SJCRH30 (cell line): ENCODE measurements at regions not wholly inside any gene's neighbourhood (a gene's known extent, or its start where the extent isn't known, plus 50 kb on each side); places are given as distances from the start of the nearest gene placed in this dataset.

ENCODE experiments used
- DNase-seq, 2 experiments: peaks; one replicate each; pipeline ENCODE4 v3.0.0-alpha.2; 2015 to 2020
- H3K27ac ChIP-seq: fragments of 250-450 bp; sonication (Bioruptor Pico); 2 replicates; pipeline ENCODE4 v1.5.1; 2020; ENCODE audit warnings: mild to moderate bottlenecking, moderate library complexity
- H3K27me3 ChIP-seq: fragments of 250-450 bp; sonication (Bioruptor Pico); 2 replicates; pipeline ENCODE4 v1.5.1; 2020; ENCODE audit warnings: mild to moderate bottlenecking, moderate library complexity
- H3K36me3 ChIP-seq: fragments of 250-450 bp; sonication (Bioruptor Pico); 2 replicates; pipeline ENCODE4 v1.5.1; 2020; ENCODE audit warnings: mild to moderate bottlenecking, moderate library complexity
- H3K4me1 ChIP-seq: fragments of 250-450 bp; sonication (Bioruptor Pico); 2 replicates; pipeline ENCODE4 v1.5.1; 2020; ENCODE audit warnings: mild to moderate bottlenecking, moderate library complexity
- H3K4me3 ChIP-seq: fragments of 250-450 bp; sonication (Bioruptor Pico); 2 replicates; pipeline ENCODE4 v1.5.1; 2020; ENCODE audit warnings: mild to moderate bottlenecking, moderate library complexity
- H3K9me3 ChIP-seq: fragments of 250-450 bp; sonication (Bioruptor Pico); replicated peaks from 2 replicates; pipeline ENCODE4 v1.5.1; 2020; ENCODE audit warnings: mild to moderate bottlenecking, moderate library complexity

DNA sequence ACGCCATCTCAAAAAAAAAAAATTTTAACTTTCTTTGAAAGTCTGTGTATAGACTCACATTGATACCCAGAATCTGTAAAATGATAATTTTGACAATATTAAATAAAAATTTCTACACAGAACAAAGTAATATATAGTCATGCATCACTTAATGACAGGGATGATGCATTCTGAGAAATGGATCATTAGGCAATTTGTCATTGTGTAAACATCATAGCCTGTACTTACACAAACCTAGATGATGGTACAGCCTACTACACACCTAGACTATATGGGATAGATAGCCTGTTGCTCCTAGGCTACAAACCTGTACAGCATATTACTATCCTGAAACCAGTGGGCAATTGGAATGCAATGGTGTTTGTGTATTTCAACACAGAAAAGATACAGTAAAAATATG lies 107.7 kb downstream of the BLTP1 start:
- Histone ChIP-seq H3K27ac (no peak overlapping the region), H3K27me3 (no peaks in the 10 kb centered on the region), H3K4me3 (no peak overlapping the region), H3K36me3 (peaks cover 37% of the 10 kb centered on the region), H3K9me3 (no peaks in the 10 kb centered on the region), H3K4me1 (no peaks in the 10 kb centered on the region)
- no peak for DNase-seq

DNA sequence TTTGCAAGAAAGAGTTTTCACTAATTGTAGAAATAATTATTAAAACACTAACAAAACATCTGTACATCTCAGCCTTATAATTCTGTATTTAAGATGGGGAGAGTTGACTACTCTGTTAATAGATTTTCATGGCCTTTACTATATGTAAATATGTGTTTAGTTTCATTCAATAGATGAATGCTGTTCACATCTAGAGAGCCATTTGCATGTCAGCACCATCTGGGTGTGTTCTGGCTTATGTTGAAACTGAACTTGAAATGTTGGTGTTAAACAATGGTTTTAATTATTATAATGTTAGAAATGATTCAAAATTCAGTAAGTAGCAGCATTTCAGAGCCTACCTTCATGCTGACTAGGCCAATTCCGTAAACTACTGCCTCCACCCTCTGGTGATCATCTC lies 102.5 kb upstream of the ADAD1 start:
- H3K4me3 ChIP-seq: no peak overlapping the region
- DNase-seq: no peak
- no peaks in the 10 kb centered on the region for H3K4me1 ChIP-seq
- no peaks in the 10 kb centered on the region for H3K27me3 ChIP-seq
- H3K27ac ChIP-seq: no peak overlapping the region
- peaks cover 14% of the 10 kb centered on the region for H3K36me3 ChIP-seq
- H3K9me3 ChIP-seq: no peaks in the 10 kb centered on the region

GRCh38 chr4:122278976-122279375 lies 99.8 kb upstream of the ADAD1 start:
- Histone ChIP-seq H3K9me3 (no peaks in the 10 kb centered on the region), H3K4me3 (no peak overlapping the region), H3K4me1 (no peaks in the 10 kb centered on the region), H3K27ac (no peak overlapping the region), H3K36me3 (peaks cover 5% of the 10 kb centered on the region; the same call in 1 of the 2 replicates), H3K27me3 (no peaks in the 10 kb centered on the region)
- no peak for DNase-seq

GRCh38 chr4:122279670-122280069 lies 99.1 kb upstream of the ADAD1 start:
- H3K4me1 ChIP-seq: no peaks in the 10 kb centered on the region
- no peaks in the 10 kb centered on the region for H3K9me3 ChIP-seq
- no peaks in the 10 kb centered on the region for H3K27me3 ChIP-seq
- H3K4me3 ChIP-seq: no peak overlapping the region
- DNase-seq: no peak
- H3K27ac ChIP-seq: no peak overlapping the region
- H3K36me3 ChIP-seq: peaks cover 5% of the 10 kb centered on the region

GRCh38 chr4:122285285-122285684 lies 93.5 kb upstream of the ADAD1 start:
- H3K27ac ChIP-seq: no peak overlapping the region
- no peaks in the 10 kb centered on the region for H3K9me3 ChIP-seq
- H3K4me3 ChIP-seq: no peak overlapping the region
- DNase-seq: no peak
- no peaks in the 10 kb centered on the region for H3K4me1 ChIP-seq
- H3K27me3 ChIP-seq: no peaks in the 10 kb centered on the region
- H3K36me3 ChIP-seq: peaks cover 5% of the 10 kb centered on the region

DNA sequence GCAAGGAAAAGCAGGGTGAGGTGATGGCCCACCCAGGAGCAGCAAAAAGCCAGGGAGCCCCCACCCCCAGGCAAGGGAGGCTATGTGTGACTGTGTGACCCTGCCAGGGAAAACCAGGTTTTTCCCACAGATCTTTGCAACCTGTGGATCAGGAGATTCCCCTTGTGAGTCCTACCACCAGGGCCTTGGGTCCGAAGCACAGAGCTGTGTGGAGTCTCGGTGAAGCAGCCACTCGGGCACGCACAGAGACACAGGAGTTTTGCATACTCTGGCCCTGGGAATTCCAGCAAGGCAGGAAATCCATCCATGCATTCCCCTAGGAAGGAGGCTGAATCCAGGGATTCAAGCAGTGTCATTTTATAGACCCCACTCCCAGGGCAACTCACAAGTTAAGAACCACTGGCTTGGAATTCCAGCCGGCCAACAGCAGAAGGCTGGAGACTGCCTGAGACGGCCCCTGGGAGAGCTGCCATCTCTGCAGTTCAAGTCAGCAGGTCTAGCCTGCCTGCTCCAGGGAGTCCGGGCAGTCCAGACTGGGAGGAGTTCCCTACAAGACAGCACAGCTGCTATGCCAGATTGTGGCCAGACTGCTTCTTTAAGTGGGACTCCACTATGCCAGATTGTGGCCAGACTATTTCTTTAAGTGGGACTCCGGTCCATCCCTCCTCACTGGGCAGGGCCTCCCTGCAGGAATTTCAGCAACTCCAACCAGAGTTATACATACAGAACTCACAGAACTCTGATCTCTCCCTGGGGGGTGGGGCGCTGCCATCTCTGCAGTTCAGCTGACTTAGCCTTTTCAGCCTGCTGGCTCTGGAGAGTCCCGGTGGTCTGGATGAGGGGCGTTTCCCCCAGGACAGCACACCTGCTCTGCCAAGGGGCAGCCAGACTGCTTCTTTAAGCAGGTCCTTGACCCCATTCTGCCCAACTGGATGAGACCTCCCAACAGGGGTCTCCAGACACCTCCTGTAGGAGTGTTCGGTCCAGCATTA lies 85.1 kb upstream of the ADAD1 start:
- Histone ChIP-seq H3K4me3 (no peak overlapping the region), H3K4me1 (no peaks in the 10 kb centered on the region), H3K27ac (no peak overlapping the region), H3K36me3 (peaks cover 4% of the 10 kb centered on the region; the same call in 1 of the 2 replicates), H3K9me3 (no peaks in the 10 kb centered on the region), H3K27me3 (no peaks in the 10 kb centered on the region)
- no peak for DNase-seq

- H3K27ac ChIP-seq: no peak overlapping the region
- no peaks in the 10 kb centered on the region for H3K9me3 ChIP-seq
- no peak for DNase-seq
- H3K4me3 ChIP-seq: no peak overlapping the region
- no peaks in the 10 kb centered on the region for H3K27me3 ChIP-seq
- no peaks in the 10 kb centered on the region for H3K4me1 ChIP-seq
- H3K36me3 ChIP-seq: peaks cover 7% of the 10 kb centered on the region; the same call in 1 of the 2 replicates
These were observed 81.1 kb upstream of the ADAD1 start for GRCh38 chr4:122297694-122298093.

GRCh38 chr4:122300776-122301175 lies 78.0 kb upstream of the ADAD1 start:
- no peaks in the 10 kb centered on the region for H3K4me1 ChIP-seq
- no peak overlapping the region for H3K27ac ChIP-seq
- no peak overlapping the region for H3K4me3 ChIP-seq
- H3K27me3 ChIP-seq: no peaks in the 10 kb centered on the region
- no peaks in the 10 kb centered on the region for H3K9me3 ChIP-seq
- no peak for DNase-seq
- H3K36me3 ChIP-seq: peaks cover 11% of the 10 kb centered on the region

GRCh38 chr4:122305853-122306252 lies 73.0 kb upstream of the ADAD1 start:
- no peaks in the 10 kb centered on the region for H3K27me3 ChIP-seq
- DNase-seq: no peak
- H3K9me3 ChIP-seq: no peaks in the 10 kb centered on the region
- H3K36me3 ChIP-seq: peaks cover 13% of the 10 kb centered on the region
- H3K4me3 ChIP-seq: no peak overlapping the region
- no peaks in the 10 kb centered on the region for H3K4me1 ChIP-seq
- H3K27ac ChIP-seq: no peak overlapping the region

DNA sequence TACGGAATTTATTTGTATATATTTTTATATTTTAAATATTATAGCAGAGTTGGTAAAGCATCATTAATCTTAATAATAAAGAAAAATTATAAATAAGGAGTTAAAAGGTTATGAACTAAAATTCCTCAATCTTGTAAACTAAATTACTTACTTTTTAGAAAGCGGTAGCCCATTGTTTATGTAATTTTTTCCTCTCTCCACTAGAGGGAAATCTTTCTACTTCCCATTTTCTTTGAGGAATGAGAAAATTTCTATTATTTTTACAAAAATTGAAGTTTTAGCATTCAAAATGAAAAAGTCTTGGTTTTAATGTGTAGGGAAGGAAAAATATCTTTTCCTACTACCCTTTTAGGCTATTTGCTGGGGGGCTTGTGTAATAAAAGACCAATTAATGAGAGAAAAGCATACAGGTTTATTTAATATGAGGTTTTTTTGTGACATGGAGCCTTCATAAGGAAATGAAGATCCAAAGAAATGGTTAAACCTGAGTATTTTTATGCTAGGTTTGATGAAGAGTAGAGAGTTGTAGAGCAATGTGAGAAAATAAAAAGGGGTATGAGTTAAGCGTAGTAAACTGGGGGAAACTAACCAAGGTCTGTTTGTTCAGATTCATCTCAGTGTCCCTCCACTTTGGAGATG lies 68.7 kb upstream of the ADAD1 start:
- peak in 1 of 2 experiments; percentile 27 for DNase-seq
- Histone ChIP-seq H3K4me1 (no peaks in the 10 kb centered on the region), H3K27me3 (no peaks in the 10 kb centered on the region), H3K36me3 (peaks cover 2% of the 10 kb centered on the region; the same call in 1 of the 2 replicates), H3K4me3 (no peak overlapping the region), H3K9me3 (no peaks in the 10 kb centered on the region), H3K27ac (no peak overlapping the region)

- no peak for DNase-seq
These were observed 65.7 kb upstream of the ADAD1 start for GRCh38 chr4:122313006-122313646.

GRCh38 chr4:122326908-122327307 lies 51.9 kb upstream of the ADAD1 start:
- Histone ChIP-seq H3K36me3 (peaks cover 23% of the 10 kb centered on the region), H3K4me1 (peaks cover 4% of the 10 kb centered on the region; the same call in 1 of the 2 replicates), H3K27me3 (no peaks in the 10 kb centered on the region), H3K9me3 (no peaks in the 10 kb centered on the region), H3K4me3 (no peak overlapping the region), H3K27ac (no peak overlapping the region)
- no peak for DNase-seq

More at GRCh38 chr4:122313006-122313646, 65.7 kb upstream of the ADAD1 start:
- no peaks in the 10 kb centered on the region for H3K4me1 ChIP-seq
- H3K36me3 ChIP-seq: peaks cover 2% of the 10 kb centered on the region; the same call in 1 of the 2 replicates
- H3K27ac ChIP-seq: no peak overlapping the region
- no peak overlapping the region for H3K4me3 ChIP-seq
- no peaks in the 10 kb centered on the region for H3K9me3 ChIP-seq
- no peaks in the 10 kb centered on the region for H3K27me3 ChIP-seq

GRCh38 chr4:122328893-122329292 lies 49.9 kb upstream of the ADAD1 start:
- no peaks in the 10 kb centered on the region for H3K27me3 ChIP-seq

More at GRCh38 chr4:122328893-122329292, 49.9 kb upstream of the ADAD1 start:
- Histone ChIP-seq H3K4me3 (no peak overlapping the region), H3K36me3 (peaks cover 29% of the 10 kb centered on the region), H3K9me3 (no peaks in the 10 kb centered on the region), H3K4me1 (peaks cover 4% of the 10 kb centered on the region; the same call in 1 of the 2 replicates), H3K27ac (no peak overlapping the region)
- DNase-seq: no peak
